ENCODE measurements at regions not wholly inside any gene's neighbourhood (a gene's known extent, or its start where the extent isn't known, plus 50 kb on each side); places are given as distances from the start of the nearest gene placed in this dataset.
A peak's percentile ranks its signal among the peaks of the same experiment; 100 is the strongest.

GRCh38 chr9:78565481-78565880 lies 268.6 kb downstream of the PSAT1 start:
- no peak overlapping the region for H3K27ac ChIP-seq
- H3K9me3 ChIP-seq (ENCODE audit: low read depth): no peaks in the 10 kb centered on the region
- H3K27me3 ChIP-seq: peaks cover 5% of the 10 kb centered on the region
- no peak for TF ChIP-seq CTCF (IDR thresholded peaks at IDR 0.05; ENCODE audit: low read depth, low read length)
- no peak overlapping the region for H3K4me3 ChIP-seq
- no peaks in the 10 kb centered on the region for H3K4me1 ChIP-seq (ENCODE audit: low read depth)
- H3K36me3 ChIP-seq: no peaks in the 10 kb centered on the region
- DNase-seq (ENCODE audit: low read depth in 1 of 2, low spot score in 1 of 2): no peak

GRCh38 chr9:78566521-78566920 lies 269.6 kb downstream of the PSAT1 start:
- H3K9me3 ChIP-seq (ENCODE audit: low read depth): no peaks in the 10 kb centered on the region
- no peaks in the 10 kb centered on the region for H3K36me3 ChIP-seq
- no peak for TF ChIP-seq CTCF (IDR thresholded peaks at IDR 0.05; ENCODE audit: low read depth, low read length)
- H3K27me3 ChIP-seq: peaks cover 5% of the 10 kb centered on the region
- no peaks in the 10 kb centered on the region for H3K4me1 ChIP-seq (ENCODE audit: low read depth)
- H3K27ac ChIP-seq: no peak overlapping the region
- no peak for DNase-seq (ENCODE audit: low read depth in 1 of 2, low spot score in 1 of 2)
- no peak overlapping the region for H3K4me3 ChIP-seq

GRCh38 chr9:78566948-78567675 lies 270.2 kb downstream of the PSAT1 start:
- DNase-seq (ENCODE audit: low read depth in 1 of 2, low spot score in 1 of 2): peak in 1 of 2 donors; percentile 22
- no peaks in the 10 kb centered on the region for H3K36me3 ChIP-seq
- no peaks in the 10 kb centered on the region for H3K9me3 ChIP-seq (ENCODE audit: low read depth)
- H3K27ac ChIP-seq: no peak overlapping the region
- no peak for TF ChIP-seq CTCF (IDR thresholded peaks at IDR 0.05; ENCODE audit: low read depth, low read length)
- H3K27me3 ChIP-seq: peaks cover under 1% of the 10 kb centered on the region
- no peak overlapping the region for H3K4me3 ChIP-seq
- H3K4me1 ChIP-seq (ENCODE audit: low read depth): no peaks in the 10 kb centered on the region

GRCh38 chr9:78567693-78568092 lies 270.8 kb downstream of the PSAT1 start:
- no peak overlapping the region for H3K27ac ChIP-seq
- H3K4me3 ChIP-seq: no peak overlapping the region
- no peak for TF ChIP-seq CTCF (IDR thresholded peaks at IDR 0.05; ENCODE audit: low read depth, low read length)
- H3K27me3 ChIP-seq: no peaks in the 10 kb centered on the region
- no peaks in the 10 kb centered on the region for H3K9me3 ChIP-seq (ENCODE audit: low read depth)
- no peaks in the 10 kb centered on the region for H3K4me1 ChIP-seq (ENCODE audit: low read depth)
- no peaks in the 10 kb centered on the region for H3K36me3 ChIP-seq
- no peak for DNase-seq (ENCODE audit: low read depth in 1 of 2, low spot score in 1 of 2)

GRCh38 chr9:78568774-78569173 lies 271.8 kb downstream of the PSAT1 start:
- Histone ChIP-seq H3K27me3 (no peaks in the 10 kb centered on the region), H3K9me3 (ENCODE audit: low read depth) (no peaks in the 10 kb centered on the region), H3K4me3 (no peak overlapping the region), H3K4me1 (ENCODE audit: low read depth) (no peaks in the 10 kb centered on the region), H3K27ac (no peak overlapping the region), H3K36me3 (no peaks in the 10 kb centered on the region)
- DNase-seq (ENCODE audit: low read depth in 1 of 2, low spot score in 1 of 2): no peak
- no peak for TF ChIP-seq CTCF (IDR thresholded peaks at IDR 0.05; ENCODE audit: low read depth, low read length)
